ENCODE measurements at regions not wholly inside any gene's neighbourhood (a gene's known extent, or its start where the extent isn't known, plus 50 kb on each side); places are given as distances from the start of the nearest gene placed in this dataset.

- H3K27ac Mint-ChIP-seq (ENCODE audit: unreplicated experiment) = no peak overlapping the region
- DNase-seq (ENCODE audit: low spot score) = no peak
- H3K9me3 Mint-ChIP-seq (ENCODE audit: low read depth) = no peaks in the 10 kb centered on the region
- H3K4me3 Mint-ChIP-seq (ENCODE audit: unreplicated experiment) = no peak overlapping the region
- H3K27me3 Mint-ChIP-seq (ENCODE audit: low read depth) = no peaks in the 10 kb centered on the region
- no peaks in the 10 kb centered on the region for H3K4me1 Mint-ChIP-seq (ENCODE audit: low read depth)
- TF ChIP-seq, protein P1, sequence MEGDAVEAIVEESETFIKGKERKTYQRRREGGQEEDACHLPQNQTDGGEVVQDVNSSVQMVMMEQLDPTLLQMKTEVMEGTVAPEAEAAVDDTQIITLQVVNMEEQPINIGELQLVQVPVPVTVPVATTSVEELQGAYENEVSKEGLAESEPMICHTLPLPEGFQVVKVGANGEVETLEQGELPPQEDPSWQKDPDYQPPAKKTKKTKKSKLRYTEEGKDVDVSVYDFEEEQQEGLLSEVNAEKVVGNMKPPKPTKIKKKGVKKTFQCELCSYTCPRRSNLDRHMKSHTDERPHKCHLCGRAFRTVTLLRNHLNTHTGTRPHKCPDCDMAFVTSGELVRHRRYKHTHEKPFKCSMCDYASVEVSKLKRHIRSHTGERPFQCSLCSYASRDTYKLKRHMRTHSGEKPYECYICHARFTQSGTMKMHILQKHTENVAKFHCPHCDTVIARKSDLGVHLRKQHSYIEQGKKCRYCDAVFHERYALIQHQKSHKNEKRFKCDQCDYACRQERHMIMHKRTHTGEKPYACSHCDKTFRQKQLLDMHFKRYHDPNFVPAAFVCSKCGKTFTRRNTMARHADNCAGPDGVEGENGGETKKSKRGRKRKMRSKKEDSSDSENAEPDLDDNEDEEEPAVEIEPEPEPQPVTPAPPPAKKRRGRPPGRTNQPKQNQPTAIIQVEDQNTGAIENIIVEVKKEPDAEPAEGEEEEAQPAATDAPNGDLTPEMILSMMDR (IDR thresholded peaks at IDR 0.05) = no peak
- H3K36me3 Mint-ChIP-seq (ENCODE audit: low read depth) = no peaks in the 10 kb centered on the region
Observed at GRCh38 chr10:23754941-23755340, 316.1 kb downstream of the OTUD1 start.

DNA sequence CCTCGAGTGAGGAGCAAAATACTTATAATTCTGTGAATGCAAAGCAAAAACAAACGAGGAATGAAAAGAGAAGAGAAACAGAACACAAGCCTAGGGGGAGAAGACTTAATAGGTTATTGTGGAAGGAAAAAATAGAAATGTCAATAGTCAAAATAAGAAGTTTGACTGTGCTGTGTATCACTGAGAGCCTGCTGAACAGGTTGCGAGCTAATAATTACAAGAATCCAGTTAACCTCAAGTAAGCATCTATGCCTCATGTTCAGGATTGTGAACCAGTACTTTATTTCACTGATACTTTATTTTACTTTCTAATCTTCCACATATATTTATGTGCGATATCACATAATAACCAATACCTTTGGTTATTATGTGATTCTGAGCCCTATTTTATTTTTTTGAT, 316.7 kb downstream of the OTUD1 start:
- TF ChIP-seq, protein P1 (IDR thresholded peaks at IDR 0.05) = no peak
- Mint-ChIP-seq H3K4me1 (ENCODE audit: low read depth) (no peaks in the 10 kb centered on the region), H3K9me3 (ENCODE audit: low read depth) (no peaks in the 10 kb centered on the region), H3K27ac (ENCODE audit: unreplicated experiment) (no peak overlapping the region), H3K4me3 (ENCODE audit: unreplicated experiment) (no peak overlapping the region), H3K27me3 (ENCODE audit: low read depth) (no peaks in the 10 kb centered on the region), H3K36me3 (ENCODE audit: low read depth) (no peaks in the 10 kb centered on the region)
- DNase-seq (ENCODE audit: low spot score) = no peak

GRCh38 chr10:23768281-23768680, 329.4 kb downstream of the OTUD1 start:
- TF ChIP-seq, protein P1 (IDR thresholded peaks at IDR 0.05) = no peak
- DNase-seq (ENCODE audit: low spot score) = no peak
- Mint-ChIP-seq H3K9me3 (ENCODE audit: low read depth) (peaks cover 39% of the 10 kb centered on the region), H3K27me3 (ENCODE audit: low read depth) (no peaks in the 10 kb centered on the region), H3K27ac (ENCODE audit: unreplicated experiment) (no peak overlapping the region), H3K36me3 (ENCODE audit: low read depth) (no peaks in the 10 kb centered on the region), H3K4me3 (ENCODE audit: unreplicated experiment) (no peak overlapping the region), H3K4me1 (ENCODE audit: low read depth) (no peaks in the 10 kb centered on the region)

DNA sequence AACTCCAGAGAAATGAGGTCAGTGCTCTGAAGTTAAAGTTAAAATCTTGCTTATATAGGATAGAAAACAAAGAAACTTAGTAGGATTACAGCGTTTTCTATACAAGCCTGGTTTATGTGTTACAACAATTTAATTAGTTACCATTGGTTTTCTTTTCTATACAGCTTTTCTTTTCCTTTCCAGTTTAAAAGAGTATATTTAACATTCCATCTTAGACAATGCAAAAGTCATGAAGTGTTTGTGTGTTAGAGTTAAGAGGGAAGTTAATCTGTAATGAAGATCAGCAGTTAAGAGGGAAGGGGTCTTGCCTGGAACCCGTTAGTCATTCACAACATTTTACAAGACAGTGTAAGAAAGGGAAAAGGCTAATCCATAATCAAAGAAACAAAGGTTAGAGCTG, 338.3 kb downstream of the OTUD1 start:
- no peaks in the 10 kb centered on the region for H3K36me3 Mint-ChIP-seq (ENCODE audit: low read depth)
- H3K27me3 Mint-ChIP-seq (ENCODE audit: low read depth) = no peaks in the 10 kb centered on the region
- no peaks in the 10 kb centered on the region for H3K4me1 Mint-ChIP-seq (ENCODE audit: low read depth)
- H3K4me3 Mint-ChIP-seq (ENCODE audit: unreplicated experiment) = no peak overlapping the region
- H3K9me3 Mint-ChIP-seq (ENCODE audit: low read depth) = peaks cover 26% of the 10 kb centered on the region
- DNase-seq (ENCODE audit: low spot score) = no peak
- TF ChIP-seq, protein P1 (IDR thresholded peaks at IDR 0.05) = no peak
- H3K27ac Mint-ChIP-seq (ENCODE audit: unreplicated experiment) = no peak overlapping the region

DNA sequence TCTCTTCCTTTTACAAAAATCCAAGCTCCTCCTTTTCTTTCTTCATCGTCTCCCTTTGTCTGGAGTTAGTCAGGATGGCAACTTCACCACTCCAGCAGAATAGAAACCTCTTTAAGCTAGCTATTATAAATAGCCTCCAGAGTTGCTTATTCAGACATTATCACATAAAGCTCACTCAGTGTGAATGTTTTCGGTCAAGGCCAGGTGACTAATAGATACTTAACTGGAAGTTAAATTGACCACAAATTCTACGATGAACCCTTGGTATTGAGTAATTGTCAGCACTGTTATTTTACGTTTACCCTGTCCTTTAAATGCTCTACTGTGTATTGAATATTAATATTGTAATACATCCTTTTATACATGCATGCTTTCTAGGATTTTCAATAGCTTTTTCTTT, 340.4 kb downstream of the OTUD1 start:
- Mint-ChIP-seq H3K27me3 (ENCODE audit: low read depth) (no peaks in the 10 kb centered on the region), H3K36me3 (ENCODE audit: low read depth) (no peaks in the 10 kb centered on the region), H3K4me1 (ENCODE audit: low read depth) (no peaks in the 10 kb centered on the region), H3K27ac (ENCODE audit: unreplicated experiment) (no peak overlapping the region), H3K4me3 (ENCODE audit: unreplicated experiment) (no peak overlapping the region), H3K9me3 (ENCODE audit: low read depth) (peaks cover 19% of the 10 kb centered on the region)
- no peak for DNase-seq (ENCODE audit: low spot score)
- TF ChIP-seq, protein P1 (IDR thresholded peaks at IDR 0.05) = no peak
